Fibroblast of lung (primary cell): ENCODE measurements at regions not wholly inside any gene's neighbourhood (a gene's known extent, or its start where the extent isn't known, plus 50 kb on each side); places are given as distances from the start of the nearest gene placed in this dataset.
"Not testable (repeated sequence)": the region's sequence is repeated elsewhere in the genome, so short reads cannot be mapped to it uniquely, and the experiment has no call there.

Source experiments
- DNase-seq, 2 donors: peaks; one replicate each; pipeline versions ENCODE4 v3.0.0 to v3.0.0-alpha.2; 2010; ENCODE audit warnings: low read depth in 2 of 2
- H2AFZ ChIP-seq: 2 replicates; pipeline ENCODE4 v1.5.1; 2012; ENCODE audit warnings: low read length, control low read depth, inconsistent platforms
- H3K27ac ChIP-seq: 2 replicates; pipeline ENCODE4 v1.5.1; 2011; ENCODE audit warnings: low read length, control low read depth; ENCODE audit not compliant: insufficient read depth
- H3K27me3 ChIP-seq: 2 replicates; pipeline ENCODE4 v1.5.1; 2011; ENCODE audit warnings: mild to moderate bottlenecking, low read length; ENCODE audit not compliant: control insufficient read depth, insufficient read depth
- H3K36me3 ChIP-seq: 2 replicates; pipeline ENCODE4 v1.5.1; 2011; ENCODE audit warnings: low read length; ENCODE audit not compliant: control insufficient read depth, insufficient read depth
- H3K4me1 ChIP-seq: 2 replicates; pipeline ENCODE4 v1.5.1; 2011; ENCODE audit warnings: low read length; ENCODE audit not compliant: control insufficient read depth, insufficient read depth; ENCODE audit errors: extremely low read depth
- H3K4me2 ChIP-seq: 2 replicates; pipeline ENCODE4 v1.5.1; 2011; ENCODE audit warnings: low read length, control low read depth; ENCODE audit not compliant: insufficient read depth; ENCODE audit errors: extremely low read depth
- H3K4me3 ChIP-seq, 4 experiments: fragments of 200-600 bp in 1 of 4; sonication (generic) in 1 of 4; replicated peaks in 1 of 4; 2 replicates each; pipeline ENCODE4 v1.5.1; 2011 to 2016; ENCODE audit warnings: low read length in 4 of 4, low read depth in 3 of 4, mild to moderate bottlenecking in 3 of 4, control low read depth in 2 of 4, inconsistent platforms in 1 of 4, mixed read lengths in 1 of 4; ENCODE audit not compliant: insufficient read depth in 1 of 4; ENCODE audit errors: control extremely low read depth in 1 of 4
- H3K79me2 ChIP-seq: 2 replicates; pipeline ENCODE4 v1.5.1; 2012; ENCODE audit warnings: mild to moderate bottlenecking, low read length, inconsistent platforms; ENCODE audit not compliant: control insufficient read depth, insufficient read depth
- H3K9ac ChIP-seq: 2 replicates; pipeline ENCODE4 v1.5.1; 2011; ENCODE audit warnings: mild to moderate bottlenecking, low read length, control low read depth; ENCODE audit not compliant: insufficient read depth
- H3K9me3 ChIP-seq: 2 replicates; pipeline ENCODE4 v1.5.1; 2012; ENCODE audit warnings: low read depth, low read length; ENCODE audit not compliant: control insufficient read depth, insufficient read depth
- H4K20me1 ChIP-seq: 2 replicates; pipeline ENCODE4 v1.5.1; 2011; ENCODE audit warnings: low read length; ENCODE audit not compliant: control insufficient read depth, insufficient read depth; ENCODE audit errors: extremely low read depth
- EZH2 ChIP-seq: IDR thresholded peaks from 2 replicates; pipeline ENCODE4 v1.5.1; 2012; ENCODE audit warnings: low read length, control low read depth, mild to moderate bottlenecking; ENCODE audit errors: missing control alignments
- TF ChIP-seq, protein P1 (sequence below), 2 donors: IDR thresholded peaks in 1 of 2; conservative IDR thresholded peaks in 1 of 2; 1 replicate in 1 of 2; 2 replicates in 1 of 2; pipeline ENCODE4 v1.5.1; 2011 to 2012; ENCODE audit warnings: low read length in 2 of 2, control low read depth in 1 of 2, inconsistent platforms in 1 of 2, low read depth in 1 of 2, mild to moderate bottlenecking in 1 of 2

DNA sequence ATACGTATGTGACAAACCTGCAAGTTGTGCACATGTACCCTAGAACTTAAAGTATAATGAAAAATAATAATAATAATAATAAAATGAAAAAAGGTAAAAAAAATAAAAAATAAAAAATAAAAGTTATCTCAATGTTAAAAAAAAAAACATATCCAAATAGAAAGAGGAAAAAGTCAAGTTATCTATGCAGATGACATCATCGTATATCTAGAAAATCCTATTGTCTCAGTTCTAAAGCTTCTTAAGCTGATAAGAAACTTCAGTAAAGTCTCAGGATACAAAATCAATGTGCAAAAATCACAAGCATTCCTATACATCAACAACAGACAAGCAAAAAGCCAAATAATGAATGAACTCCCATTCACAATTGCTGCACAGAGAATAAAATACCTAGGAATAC is 466.6 kb upstream of the PHF14 start:
- no peaks in the 10 kb centered on the region for H3K36me3 ChIP-seq
- no peaks in the 10 kb centered on the region for H4K20me1 ChIP-seq
- H3K27ac ChIP-seq = no peak overlapping the region
- H3K4me3 ChIP-seq = no peak overlapping the region
- TF ChIP-seq, protein P1, sequence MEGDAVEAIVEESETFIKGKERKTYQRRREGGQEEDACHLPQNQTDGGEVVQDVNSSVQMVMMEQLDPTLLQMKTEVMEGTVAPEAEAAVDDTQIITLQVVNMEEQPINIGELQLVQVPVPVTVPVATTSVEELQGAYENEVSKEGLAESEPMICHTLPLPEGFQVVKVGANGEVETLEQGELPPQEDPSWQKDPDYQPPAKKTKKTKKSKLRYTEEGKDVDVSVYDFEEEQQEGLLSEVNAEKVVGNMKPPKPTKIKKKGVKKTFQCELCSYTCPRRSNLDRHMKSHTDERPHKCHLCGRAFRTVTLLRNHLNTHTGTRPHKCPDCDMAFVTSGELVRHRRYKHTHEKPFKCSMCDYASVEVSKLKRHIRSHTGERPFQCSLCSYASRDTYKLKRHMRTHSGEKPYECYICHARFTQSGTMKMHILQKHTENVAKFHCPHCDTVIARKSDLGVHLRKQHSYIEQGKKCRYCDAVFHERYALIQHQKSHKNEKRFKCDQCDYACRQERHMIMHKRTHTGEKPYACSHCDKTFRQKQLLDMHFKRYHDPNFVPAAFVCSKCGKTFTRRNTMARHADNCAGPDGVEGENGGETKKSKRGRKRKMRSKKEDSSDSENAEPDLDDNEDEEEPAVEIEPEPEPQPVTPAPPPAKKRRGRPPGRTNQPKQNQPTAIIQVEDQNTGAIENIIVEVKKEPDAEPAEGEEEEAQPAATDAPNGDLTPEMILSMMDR (conservative IDR thresholded peaks at IDR 0.05 in 1 of 2, IDR thresholded peaks at IDR 0.05 in 1 of 2; ENCODE audit: low read depth in 1 of 2, low read length in 2 of 2) = no peak
- no peak for TF ChIP-seq EZH2
- no peak overlapping the region for H3K4me2 ChIP-seq
- H3K4me1 ChIP-seq = no peaks in the 10 kb centered on the region
- no peak overlapping the region for H2AFZ ChIP-seq
- no peak for DNase-seq
- no peaks in the 10 kb centered on the region for H3K9me3 ChIP-seq
- H3K27me3 ChIP-seq = no peaks in the 10 kb centered on the region
- H3K79me2 ChIP-seq = no peaks in the 10 kb centered on the region
- no peak overlapping the region for H3K9ac ChIP-seq

DNA sequence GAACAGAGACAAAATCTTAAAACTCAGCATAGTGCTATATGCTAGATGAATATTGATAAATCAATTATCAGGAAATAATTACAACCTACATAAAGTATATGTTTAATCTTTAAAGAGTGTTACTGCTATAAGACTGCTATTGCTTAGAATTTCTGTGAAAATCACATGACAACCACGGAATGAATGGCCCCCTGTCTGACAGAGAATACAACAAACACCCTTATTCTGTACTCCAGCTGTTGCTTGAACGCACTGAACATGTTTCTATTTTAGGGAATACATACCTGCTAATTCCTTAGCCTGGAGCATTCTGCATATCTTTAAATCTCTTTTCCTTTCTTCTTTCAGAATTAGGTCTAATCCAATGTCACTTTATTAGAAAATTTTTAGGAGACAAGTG is 452.4 kb upstream of the PHF14 start:
- Histone ChIP-seq H3K4me2 (no peak overlapping the region), H3K36me3 (no peaks in the 10 kb centered on the region), H3K4me3 (no peak overlapping the region), H3K9me3 (no peaks in the 10 kb centered on the region), H3K27me3 (no peaks in the 10 kb centered on the region), H3K4me1 (no peaks in the 10 kb centered on the region), H3K27ac (no peak overlapping the region), H3K79me2 (no peaks in the 10 kb centered on the region), H3K9ac (no peak overlapping the region), H4K20me1 (no peaks in the 10 kb centered on the region), H2AFZ (no peak overlapping the region)
- no peak for TF ChIP-seq EZH2
- TF ChIP-seq, protein P1 (conservative IDR thresholded peaks at IDR 0.05 in 1 of 2, IDR thresholded peaks at IDR 0.05 in 1 of 2; ENCODE audit: low read depth in 1 of 2, low read length in 2 of 2) = no peak
- no peak for DNase-seq

DNA sequence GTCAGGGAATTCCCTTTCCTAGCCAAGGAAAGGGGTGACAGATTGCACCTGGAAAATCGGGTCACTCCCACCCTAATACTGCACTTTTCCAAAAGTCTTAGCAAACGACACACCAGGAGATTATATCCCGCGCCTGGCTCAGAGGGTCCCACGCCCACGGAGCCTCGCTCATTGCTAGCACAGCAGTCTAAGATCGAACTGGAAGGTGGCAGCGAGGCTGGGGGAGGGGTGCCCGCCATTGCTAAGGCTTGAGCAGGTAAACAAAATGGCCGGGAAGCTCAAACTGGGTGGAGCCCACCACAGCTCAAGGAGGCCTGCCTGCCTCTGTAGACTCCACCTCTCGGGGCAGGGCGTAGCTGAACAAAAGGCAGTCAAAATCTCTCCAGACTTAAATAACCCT is 440.2 kb upstream of the PHF14 start:
- not testable (repeated sequence) for H3K4me1 ChIP-seq, H3K79me2 ChIP-seq, H4K20me1 ChIP-seq, H3K36me3 ChIP-seq, H3K27ac ChIP-seq, H3K9ac ChIP-seq, H2AFZ ChIP-seq, DNase-seq, H3K4me2 ChIP-seq, H3K4me3 ChIP-seq, H3K9me3 ChIP-seq, H3K27me3 ChIP-seq

- Histone ChIP-seq H3K4me1 (no peaks in the 10 kb centered on the region), H3K79me2 (no peaks in the 10 kb centered on the region), H3K9me3 (no peaks in the 10 kb centered on the region), H3K4me3 (no peak overlapping the region), H3K27me3 (no peaks in the 10 kb centered on the region), H3K27ac (no peak overlapping the region), H3K4me2 (no peak overlapping the region), H3K9ac (no peak overlapping the region), H4K20me1 (no peaks in the 10 kb centered on the region), H3K36me3 (no peaks in the 10 kb centered on the region), H2AFZ (no peak overlapping the region)
- no peak for TF ChIP-seq EZH2
- TF ChIP-seq, protein P1 (conservative IDR thresholded peaks at IDR 0.05 in 1 of 2, IDR thresholded peaks at IDR 0.05 in 1 of 2; ENCODE audit: low read depth in 1 of 2, low read length in 2 of 2) = no peak
- no peak for DNase-seq
Measured at GRCh38 chr7:10536561-10536960, 437.1 kb upstream of the PHF14 start.
